ENCODE measurements at regions not wholly inside any gene's neighbourhood (a gene's known extent, or its start where the extent isn't known, plus 50 kb on each side); places are given as distances from the start of the nearest gene placed in this dataset.
A peak's percentile ranks its signal among the peaks of the same experiment; 100 is the strongest.
"Not testable (repeated sequence)": the region's sequence is repeated elsewhere in the genome, so short reads cannot be mapped to it uniquely, and the experiment has no call there.

DNA sequence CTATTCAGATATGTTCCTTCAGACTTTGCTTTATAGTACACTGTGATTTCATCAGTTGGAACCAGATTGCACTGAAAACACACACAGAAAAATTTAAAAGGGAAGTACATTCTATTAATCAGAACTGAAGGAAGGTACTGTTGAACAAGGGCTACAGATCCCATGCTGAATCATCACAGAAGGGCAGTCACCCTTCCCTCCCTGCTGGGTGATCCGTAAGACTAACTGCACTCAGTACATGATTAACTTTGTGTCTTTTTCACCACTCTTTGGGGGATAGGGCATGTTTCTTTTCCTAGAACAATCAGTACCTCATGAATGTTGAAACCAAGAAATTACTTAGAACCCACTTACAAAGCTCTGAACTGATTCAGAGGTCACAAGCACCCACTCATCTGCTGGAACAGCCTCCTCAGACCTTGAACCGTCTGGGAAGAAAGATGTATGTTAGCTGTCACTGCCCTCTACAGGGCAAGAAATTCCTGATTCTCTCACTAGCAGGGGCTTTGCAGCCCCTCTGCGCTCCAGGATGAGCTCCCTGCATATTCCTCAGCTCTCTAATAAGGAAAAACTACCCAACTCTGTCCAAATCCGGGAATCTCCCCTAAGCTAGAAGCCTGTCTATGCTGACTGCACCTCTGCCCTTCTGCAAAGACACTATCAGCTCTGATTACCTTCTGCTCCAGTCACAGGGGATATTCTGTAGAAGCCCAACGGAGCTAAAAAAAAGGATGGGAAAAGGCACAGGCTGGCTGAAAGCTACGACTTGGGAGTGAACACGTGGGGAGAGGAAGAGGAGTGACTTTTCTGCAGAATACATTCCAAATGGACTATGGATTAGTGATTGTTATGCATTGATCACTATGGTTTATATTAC, 51.0 kb downstream of the IARS1 start:
- peak; percentile 92 for DNase-seq

DNA sequence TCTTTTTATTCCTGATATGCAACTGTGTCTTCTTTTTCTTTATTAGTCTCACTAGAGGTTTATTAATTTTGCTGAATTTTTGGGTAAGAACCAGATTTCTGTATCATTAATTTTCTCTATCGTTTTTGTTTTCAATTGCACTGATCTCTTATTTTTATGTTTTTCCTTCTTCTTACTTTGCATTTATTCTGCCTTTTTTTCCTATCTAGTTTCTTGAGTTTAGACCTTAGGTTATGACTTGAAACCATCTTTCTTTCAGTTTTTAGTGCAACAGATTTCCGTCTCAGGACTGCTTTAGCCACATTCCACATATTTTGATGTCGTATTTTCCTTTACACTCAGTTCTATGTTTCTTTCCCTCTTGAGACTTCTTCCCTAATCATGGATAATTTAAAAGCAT, 56.6 kb downstream of the IARS1 start:
- no peak for DNase-seq

DNA sequence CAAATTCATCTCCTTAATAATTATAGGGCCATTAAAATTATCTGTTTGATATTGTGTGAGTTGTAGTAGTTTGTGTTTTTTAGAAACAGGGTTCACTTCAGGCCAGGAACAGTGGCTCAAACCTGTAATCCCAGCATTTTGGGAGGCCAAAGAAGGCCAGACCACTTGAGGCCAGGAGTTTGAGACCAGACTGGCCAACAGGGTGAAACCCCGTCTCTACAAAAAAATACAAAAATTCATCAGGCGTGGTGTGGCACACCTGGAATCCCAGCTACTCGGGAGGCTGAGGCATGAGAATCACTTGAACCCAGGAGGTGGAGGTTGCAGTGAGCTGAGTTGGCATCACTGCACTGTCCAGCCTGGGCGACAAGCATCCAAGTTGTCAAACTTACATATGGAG, 57.0 kb downstream of the IARS1 start:
- no peak for DNase-seq

DNA sequence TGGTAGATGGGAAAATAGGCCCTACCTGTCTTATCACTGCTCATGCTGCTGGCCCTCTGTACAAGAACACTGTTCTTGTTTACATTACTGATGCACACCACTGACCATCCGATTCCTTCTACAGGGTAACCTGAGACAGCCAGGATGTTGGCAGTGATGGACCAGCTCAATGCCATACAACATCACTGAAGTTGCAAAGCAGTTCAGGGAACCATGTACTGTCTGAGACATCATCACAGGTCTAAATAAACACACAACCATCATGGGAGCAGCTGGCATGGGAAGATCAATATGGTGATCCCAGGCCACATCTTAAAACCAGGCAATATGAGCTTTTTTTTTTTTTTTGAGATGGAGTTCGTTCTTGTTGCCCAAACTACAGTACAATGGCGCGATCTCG, 59.0 kb downstream of the IARS1 start:
- no peak for DNase-seq

DNA sequence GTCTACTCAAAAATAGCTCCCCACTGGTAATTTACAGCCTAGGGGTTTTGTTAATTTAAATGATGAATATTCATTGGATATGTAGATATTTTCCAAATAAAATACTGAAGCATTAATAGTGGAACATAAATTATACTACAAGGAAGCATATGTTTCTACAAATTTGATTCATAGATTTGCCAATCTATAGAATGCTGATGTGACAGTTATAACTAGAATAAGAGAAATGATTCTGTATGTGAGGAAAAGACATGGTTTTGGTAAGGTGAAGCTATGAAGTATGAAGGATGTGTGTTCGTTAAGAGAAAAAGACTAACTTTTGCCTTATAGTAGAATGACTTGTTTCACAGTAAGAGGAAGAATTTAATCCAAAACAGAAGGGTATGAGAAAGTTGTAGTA, 61.3 kb downstream of the IARS1 start:
- DNase-seq, result no peak

DNA sequence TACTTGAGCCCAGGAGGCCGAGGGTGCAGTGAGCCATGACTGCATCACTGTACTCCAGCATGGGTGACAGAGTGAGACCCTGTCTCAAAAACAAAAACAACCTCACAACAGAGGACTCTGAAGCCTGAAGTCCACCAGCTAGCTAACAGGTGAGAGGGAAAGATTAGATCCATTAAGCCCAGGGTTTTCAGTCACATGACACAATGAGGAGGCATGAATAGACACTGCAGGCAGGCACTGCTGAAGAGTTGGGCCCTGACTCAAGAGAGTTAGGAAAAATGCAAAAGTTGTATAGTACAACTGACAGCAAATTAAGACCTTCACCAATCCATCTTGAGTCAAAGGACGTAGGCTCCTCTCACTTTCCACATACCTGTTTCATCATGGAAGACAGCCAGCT, 64.9 kb downstream of the IARS1 start:
- no peak for DNase-seq

DNA sequence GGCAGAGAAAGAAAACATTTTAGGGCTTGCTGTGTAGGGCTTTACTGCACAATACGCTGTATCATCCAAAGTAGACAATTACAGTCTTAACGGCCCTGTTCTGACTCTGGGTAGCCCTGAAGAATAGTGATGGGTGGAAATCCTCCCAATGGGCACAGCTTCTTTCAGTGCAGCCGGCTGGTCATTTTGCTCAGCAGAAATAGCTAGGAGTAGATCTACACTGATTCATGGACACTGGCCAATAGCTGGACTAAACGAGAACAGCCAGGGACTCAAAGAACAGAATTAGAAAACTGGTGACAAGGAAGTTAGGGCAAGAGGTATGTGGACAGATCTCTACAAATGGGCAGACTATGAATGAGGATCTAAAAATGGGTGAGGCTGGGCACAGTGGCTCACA, 69.3 kb downstream of the IARS1 start:
- DNase-seq, result no peak

DNA sequence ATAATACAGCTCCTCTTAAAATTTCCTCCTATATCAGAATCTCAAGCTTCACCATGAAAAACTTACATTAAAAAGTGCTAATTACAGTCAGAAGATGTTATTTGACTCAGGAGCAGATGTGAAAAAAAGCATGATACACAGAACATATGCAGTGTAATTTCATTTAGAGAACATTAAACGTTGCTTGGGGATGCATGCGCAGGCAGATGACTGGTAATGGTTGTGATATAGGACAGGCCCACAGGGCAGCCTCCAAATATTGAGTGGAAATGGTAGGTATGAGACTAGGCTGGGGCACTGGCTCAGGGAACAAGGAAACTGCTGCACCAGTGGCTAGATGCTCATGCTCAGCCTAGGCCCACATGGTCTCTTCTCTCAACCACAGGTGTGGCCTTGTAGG, 69.7 kb downstream of the IARS1 start:
- DNase-seq, result no peak

DNA sequence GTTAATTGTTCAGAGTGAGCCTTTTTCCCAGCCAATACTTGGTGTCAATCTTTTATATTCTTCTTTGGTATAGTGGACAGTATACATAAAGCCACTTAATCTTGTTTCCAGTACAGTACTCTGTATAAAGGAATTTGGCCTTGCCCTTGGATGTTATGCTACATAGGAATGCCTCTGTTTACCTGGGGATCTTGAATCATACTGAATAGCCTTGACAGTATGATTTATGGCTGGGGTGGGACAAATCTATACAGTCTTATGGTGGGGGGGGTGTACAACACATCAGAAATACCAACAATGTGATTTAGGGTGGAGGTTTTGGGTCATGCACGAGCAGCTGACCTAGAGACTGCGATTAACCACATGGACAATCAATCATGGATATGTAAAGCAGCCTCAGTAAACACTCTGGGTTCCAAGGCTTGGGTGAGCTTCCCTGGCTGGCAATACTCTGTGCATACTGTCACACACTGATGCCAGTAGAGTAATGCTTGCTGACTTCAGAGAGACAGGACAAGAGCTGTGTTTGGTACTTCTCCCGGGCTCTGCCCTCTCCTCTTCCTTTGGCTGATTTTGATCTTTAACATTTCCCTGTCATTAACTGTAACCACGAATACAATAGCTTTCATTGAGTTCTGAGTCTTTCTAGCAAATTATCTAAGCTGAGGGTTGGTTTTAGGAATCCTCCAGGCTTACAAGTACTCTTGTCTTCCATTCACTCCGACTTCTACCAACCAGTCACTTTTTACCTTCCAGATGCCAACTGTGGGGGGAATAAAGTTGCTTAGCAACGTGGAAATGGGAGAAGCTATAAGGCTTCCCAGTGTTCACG, 84.6 kb downstream of the IARS1 start:
- DNase-seq, result no peak

DNA sequence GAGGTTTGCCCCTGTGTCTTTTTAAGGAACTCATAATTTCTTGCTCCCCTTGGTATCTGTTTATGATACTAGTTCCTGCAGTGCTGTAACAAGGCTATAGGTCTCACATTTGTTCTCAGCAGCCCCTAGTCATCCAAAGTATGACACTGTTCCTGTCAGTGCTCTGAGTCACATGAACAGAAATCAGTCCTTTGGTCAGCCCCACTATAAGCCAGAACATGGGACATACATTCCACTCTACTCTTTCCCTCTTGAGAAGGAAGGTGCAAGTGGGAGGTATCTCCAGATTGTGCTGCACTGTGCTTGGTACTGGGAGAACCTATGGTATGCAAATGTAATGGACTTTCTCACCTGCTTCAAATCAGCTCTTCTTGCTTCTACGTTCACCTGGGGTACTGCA, 87.0 kb downstream of the IARS1 start:
- DNase-seq, result no peak

DNA sequence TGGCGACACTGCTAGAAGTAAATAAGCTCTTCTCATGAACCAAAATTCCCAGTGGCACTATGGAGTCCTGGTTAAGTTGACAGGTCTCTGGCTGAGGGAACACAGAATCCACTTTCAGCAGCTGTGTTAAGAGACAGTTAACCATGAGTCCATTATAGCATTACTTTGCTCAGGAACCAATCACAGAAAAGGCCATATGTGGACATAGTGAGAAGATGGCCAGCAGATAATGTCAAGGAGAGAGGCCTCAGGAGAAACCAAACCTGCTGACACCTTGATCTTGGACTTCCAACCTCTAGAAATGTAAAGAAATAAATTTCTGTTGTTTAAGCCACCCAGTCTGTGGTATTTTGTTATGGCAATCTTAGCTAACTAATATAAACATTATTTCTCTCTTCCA, 88.7 kb upstream of the SPTLC1 start:
- DNase-seq, result not testable (repeated sequence)

DNA sequence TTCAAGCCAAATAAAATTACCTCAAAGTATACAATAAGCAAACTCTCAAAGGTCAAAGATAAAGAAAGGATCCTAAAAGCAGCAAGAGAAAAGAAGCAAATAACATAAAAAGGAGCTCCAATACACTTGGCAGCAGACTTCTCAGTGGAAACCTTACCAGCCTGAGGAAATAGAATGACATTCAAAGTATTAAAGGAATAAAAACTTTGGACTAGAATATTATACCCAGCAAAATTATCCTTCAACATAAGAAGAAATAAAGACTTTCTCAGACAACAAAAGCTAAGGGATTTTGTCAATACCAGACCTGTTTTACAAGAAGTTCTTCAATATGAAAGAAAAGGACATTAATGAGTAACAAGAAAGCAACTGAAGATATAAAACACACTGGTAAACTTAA, 83.0 kb upstream of the SPTLC1 start:
- DNase-seq, result not testable (repeated sequence)

DNA sequence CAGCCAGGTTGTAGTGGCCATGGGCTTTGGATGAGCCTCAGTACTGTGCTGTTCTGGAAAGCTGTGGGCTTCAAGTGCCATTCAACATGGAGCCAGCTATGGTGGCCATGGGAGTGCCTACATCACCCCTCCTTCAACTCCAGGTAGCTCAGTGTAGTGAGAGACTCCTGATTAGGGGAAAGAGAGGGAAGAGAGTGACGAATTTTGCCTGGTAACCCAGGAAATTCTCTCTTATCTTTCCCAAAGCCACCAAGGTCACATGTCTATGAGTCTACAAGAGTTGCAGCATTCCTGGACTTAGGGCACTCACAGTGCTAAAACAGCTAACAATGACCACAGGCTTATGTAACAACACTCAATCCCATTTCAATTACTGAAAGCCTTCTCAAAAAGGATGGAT, 81.7 kb upstream of the SPTLC1 start:
- peak; percentile 54 for DNase-seq

DNA sequence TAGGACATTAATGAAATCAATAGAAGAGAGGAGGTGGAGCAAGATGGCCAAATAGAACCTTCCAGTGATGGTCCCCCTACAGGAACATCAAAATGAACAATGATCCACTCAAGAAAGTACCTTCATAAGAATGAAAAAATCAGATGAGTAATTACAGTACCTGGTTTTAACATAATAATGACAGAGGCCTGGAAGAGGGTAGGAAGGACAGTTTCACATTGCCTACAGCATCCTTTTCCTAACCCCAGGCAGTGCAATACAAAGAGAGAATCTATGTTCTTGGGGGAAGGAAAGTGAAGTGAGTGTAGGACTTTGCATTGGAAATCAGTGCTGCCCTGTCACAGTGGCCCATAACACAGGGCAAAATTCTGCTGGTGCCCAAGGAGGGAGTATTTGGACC, 81.2 kb upstream of the SPTLC1 start:
- no peak for DNase-seq

DNA sequence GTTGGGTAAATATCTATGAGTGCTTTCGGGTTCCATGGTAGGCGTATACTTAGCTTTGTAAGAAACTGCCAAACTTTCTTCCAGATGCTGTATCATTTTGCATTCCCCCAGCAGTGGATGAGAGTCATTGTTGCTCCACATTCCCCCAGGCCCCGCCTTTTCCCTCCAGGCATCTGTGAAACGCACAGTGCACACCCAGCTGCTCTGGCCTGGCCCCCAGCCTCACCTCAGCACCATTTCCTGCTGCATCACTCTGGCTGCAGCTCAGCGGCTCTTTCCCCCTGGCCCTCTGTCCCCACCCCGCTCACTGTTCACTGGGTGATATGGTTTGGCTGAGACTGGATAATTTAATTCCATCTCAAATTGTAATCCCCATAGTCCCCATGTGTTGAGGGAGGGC, 76.6 kb upstream of the SPTLC1 start:
- DNase-seq, result no peak

DNA sequence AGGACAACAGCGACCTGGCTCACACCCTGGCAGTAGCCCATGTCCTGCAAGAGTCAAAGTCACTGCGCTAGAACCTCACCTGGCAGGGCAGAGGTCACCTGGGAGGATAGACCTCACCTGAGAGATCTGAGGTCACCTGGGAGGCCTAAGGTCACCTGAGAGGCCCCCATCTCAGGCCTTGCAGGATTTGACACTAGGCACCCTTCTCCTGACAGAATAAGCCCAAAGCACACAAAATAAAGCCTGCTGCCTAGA, 75.2 kb upstream of the SPTLC1 start:
- DNase-seq, result no peak

DNA sequence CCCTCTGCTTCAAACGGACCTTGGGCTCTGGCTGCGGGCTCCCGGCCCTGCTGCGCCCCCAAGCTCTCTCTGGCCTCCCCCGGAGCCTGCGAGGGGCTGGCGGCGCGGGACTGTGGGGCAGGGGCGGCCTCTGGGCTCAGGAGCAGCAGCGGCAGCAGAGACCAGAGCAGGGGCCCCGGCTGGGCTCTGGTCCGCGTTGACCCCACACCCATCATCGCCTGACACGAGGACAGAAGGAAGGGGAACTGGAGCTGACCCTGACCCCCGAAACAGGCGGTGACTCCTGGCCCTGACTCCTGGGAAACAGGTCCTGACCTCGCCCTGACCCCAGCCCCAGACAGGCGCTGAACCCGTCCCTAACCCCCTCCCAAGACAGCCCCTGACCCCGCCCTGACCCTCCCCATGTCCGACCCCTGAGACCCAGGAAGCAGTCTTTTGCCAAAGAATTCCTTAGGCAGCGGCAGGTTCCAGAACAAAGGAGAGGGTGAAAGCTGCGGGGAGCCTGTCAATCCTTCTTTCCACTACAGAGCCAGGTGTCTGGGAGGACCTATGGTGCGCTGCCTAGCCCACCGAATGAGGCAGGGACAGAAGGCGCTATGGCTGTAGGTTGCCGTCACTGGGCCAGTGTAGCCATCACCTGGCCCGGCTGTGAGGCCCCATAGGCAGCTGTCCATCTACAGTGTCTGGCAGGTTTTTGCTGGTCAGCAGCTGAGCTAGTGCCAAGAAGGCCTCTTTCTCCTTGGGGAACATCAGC, 74.7 kb upstream of the SPTLC1 start:
- DNase-seq, result no peak

DNA sequence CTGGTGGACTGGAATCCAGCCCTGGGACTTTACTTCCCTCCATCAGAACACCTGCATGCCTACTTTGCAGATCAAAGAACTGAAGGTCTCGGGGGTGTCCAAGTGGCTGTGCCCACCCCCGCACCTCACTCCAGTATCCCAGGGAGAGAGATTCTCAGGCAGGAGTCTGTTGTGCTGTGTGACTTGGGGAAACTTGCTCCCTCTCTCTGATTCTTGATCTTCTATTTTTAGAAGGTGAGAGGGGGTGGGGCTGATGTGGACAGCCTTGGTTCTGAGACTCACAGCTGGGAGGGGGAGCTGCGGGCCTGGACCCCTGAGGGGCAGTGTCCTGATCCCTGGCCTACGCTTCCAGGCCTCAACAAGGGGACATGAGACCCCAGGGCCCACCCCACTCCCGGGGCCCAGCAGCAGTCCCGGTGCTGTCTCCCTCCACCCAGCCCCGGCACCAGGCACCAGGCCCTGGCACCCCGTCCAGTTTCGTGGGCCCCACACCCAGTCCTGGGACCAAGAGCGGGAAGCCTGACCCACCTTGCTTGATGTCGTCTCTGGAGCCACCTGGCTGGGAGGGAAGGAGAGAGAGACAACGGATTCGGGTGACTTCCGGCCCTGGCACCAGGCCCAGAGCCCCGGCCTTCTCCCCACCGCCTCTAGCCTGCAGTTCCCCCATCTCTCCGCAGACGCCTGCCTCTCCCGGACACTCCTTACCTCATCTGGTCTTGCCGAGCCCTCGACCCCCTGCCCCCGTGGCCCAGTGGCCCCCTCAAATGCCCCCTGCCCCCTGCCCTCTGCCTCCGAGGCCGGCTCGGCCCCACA, 74.0 kb upstream of the SPTLC1 start:
- no peak for DNase-seq

DNA sequence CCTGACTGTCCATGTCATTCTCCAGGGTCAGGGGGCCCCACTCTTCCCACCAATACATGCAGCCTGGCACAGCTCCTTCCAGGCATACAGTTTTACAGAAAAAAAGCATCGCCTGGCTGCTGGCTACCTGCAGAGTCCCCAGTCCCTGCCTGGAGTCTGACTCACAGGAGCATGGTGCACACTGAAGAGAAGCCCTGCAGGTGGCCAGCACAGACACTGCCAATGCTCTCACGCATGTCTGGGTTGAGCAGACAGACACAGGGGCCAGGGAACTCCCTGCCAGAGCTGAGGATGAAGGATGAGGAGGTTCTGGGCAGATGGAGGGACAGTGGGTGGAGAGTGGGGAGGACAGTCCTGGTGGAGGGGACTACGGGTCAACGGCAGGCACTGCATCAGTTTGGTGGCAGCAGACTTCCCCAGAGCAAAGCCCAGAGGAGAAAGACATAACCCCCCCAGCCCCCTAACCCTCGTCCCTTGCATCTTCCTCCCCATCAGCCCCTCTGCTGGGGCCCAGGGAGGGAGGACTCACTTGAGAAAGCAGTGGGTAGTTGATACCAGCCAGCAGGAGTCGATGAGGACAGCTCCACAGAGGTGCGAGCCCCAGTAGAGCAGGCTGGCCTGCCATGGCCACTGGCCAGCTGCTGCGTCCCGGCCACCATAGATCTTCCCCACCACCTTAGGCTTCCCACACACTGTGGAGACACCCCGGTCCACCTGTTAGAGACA, 72.9 kb upstream of the SPTLC1 start:
- no peak for DNase-seq

DNA sequence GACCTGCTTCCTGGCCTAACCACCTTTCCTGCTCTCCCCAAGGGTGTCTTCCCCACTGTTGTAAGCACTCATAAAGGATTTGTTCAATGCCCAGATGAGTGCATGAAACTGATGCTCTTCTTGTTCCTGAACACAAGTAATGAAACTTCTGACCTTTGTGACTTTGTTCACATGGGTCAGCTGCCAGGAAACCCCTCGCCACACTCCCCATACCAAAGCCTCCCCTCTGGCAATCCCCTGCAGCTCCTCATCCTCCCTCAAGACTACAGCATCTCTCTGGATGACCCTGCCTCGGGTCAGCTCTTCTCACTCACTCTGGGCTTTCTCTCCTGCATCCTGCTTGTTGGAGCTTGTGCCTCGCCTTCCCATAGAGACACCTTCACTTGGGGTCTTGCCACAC, 72.2 kb upstream of the SPTLC1 start:
- no peak for DNase-seq

DNA sequence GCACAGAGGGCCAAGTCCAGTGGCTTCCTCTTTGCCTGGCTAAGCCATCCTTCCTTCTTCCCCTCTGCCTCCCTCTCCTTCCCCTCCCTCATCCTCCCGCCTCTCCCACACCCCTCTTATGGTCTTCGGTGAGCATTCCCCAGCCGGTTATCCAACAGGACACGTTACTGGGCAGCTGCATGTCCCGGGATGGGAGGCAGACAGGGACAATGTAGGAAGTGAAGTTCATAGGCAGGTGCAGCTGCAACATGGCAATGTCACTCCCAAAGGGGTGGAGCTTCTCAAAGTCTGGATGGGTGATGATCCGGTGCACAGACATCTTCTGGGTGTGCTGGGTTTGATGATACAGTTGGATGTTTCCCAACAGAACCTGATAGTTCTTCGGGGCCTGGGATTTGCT, 71.4 kb upstream of the SPTLC1 start:
- DNase-seq, result no peak

DNA sequence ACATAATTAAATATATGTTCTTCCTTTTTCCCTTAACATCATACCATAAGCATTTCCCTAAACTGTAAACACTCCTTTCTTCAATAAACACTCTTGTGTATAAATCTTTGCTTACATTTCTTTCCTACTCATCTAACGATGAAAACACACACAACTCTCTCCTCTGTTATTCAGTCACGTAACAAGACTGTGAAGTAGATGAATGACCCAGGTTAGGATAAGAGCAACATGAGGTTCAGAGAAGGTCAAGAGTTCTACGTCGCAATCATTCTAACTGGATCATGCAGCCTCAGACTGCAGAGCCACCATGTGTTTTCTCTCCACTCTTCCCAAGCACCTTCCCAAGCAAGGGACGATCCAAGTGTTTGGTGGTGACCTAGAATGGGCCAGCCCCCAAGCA, 70.5 kb upstream of the SPTLC1 start:
- DNase-seq, result peak; percentile 11
